RCC 7860 (cell line): ENCODE measurements at regions not wholly inside any gene's neighbourhood (a gene's known extent, or its start where the extent isn't known, plus 50 kb on each side); places are given as distances from the start of the nearest gene placed in this dataset.
"Not testable (repeated sequence)": the region's sequence is repeated elsewhere in the genome, so short reads cannot be mapped to it uniquely, and the experiment has no call there.

Experiments used
- DNase-seq: peaks from one replicate; pipeline ENCODE4 v3.0.0-alpha.2; 2015; ENCODE audit warnings: low spot score
- FAIRE-seq: peaks from 2 replicates; lab custom pipeline; 2012; peaks lifted over from hg19 to GRCh38; lab: Jason Lieb, UNC

DNA sequence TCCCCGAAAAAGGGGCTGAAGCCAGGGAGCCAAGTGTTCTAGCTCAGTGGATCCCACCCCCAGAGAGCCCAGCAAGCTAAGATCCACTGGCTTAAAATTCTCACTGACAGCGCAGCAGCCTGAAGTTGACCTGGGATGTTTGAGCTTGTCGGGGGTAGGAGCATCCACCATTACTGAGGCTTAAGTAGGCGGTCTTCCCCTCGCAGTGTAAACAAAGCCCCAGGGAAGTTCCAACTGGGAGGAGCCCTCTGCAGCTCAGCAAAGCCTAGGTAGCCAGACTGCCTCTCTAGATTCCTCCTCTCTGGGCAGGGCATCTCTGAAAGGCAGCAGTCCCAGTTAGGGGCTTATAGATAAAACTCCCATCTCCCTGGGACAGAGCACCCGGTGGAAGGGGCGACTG lies 56.8 kb upstream of the FGF16 start:
- DNase-seq, FAIRE-seq: not testable (repeated sequence)

DNA sequence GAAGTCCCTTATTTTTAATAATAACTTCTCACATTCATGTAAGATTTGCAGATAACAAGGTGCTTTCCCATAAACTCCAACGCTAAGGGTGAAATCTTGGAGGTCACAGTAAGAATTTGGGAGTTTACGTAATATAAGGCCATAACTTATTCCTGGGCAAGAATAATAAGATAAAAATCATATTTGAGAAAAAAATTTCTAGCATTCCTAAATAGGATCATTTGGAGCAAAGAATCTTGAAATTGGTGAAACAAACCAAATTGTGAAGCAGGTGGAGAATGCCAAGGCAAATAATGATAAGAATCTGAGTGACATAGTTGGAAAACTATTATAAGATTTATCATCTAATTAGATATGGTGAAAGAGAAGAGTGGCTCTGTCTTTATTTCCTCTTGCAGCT lies 50.4 kb upstream of the FGF16 start:
- DNase-seq (no peak), FAIRE-seq (no peak)
